GM23338 (cell line): ENCODE measurements at regions not wholly inside any gene's neighbourhood (a gene's known extent, or its start where the extent isn't known, plus 50 kb on each side); places are given as distances from the start of the nearest gene placed in this dataset.

ENCODE experiments used
- ATAC-seq: fragments of 200-7000 bp; cut with Tn5 transposase; 3 replicates; pipeline ENCODE4 v1.9.1; 2020
- DNase-seq: peaks from one replicate; pipeline ENCODE4 v3.0.0-alpha.2; 2015; ENCODE audit warnings: low spot score
- H2AFZ ChIP-seq: fragments of 200-600 bp; sonication (generic); 2 replicates; pipeline ENCODE4 v1.8.0; 2016; ENCODE audit warnings: antibody characterized with exemption, mild to moderate bottlenecking, moderate library complexity
- H3F3A ChIP-seq: fragments of 200-600 bp; sonication (generic); replicated peaks from 2 replicates; pipeline ENCODE4 v1.8.0; 2017; ENCODE audit warnings: antibody characterized with exemption, mixed run types, low read depth
- H3K27ac ChIP-seq: fragments of 200-600 bp; sonication (generic); 2 replicates; pipeline ENCODE4 v1.6.1; 2016; ENCODE audit warnings: low read depth
- H3K27me3 ChIP-seq: fragments of 200-600 bp; sonication (generic); 2 replicates; pipeline ENCODE4 v1.8.0; 2016; ENCODE audit warnings: mild to moderate bottlenecking, mixed run types, moderate library complexity; ENCODE audit not compliant: insufficient read depth
- H3K36me3 ChIP-seq: fragments of 200-600 bp; sonication (generic); 2 replicates; pipeline ENCODE4 v1.8.0; 2016; ENCODE audit warnings: mild to moderate bottlenecking; ENCODE audit not compliant: insufficient read depth
- H3K4me1 ChIP-seq: fragments of 200-600 bp; sonication (generic); 2 replicates; pipeline ENCODE4 v1.8.0; 2016; ENCODE audit warnings: mild to moderate bottlenecking, moderate library complexity; ENCODE audit not compliant: insufficient read depth
- H3K4me2 ChIP-seq: fragments of 200-600 bp; sonication (generic); 2 replicates; pipeline ENCODE4 v1.7.1; 2017; ENCODE audit warnings: mixed run types
- H3K4me3 ChIP-seq: fragments of 200-600 bp; sonication (generic); 2 replicates; pipeline ENCODE4 v1.6.1; 2016; ENCODE audit warnings: mixed run types
- H3K79me2 ChIP-seq: fragments of 200-600 bp; sonication (generic); replicated peaks from 2 replicates; pipeline ENCODE4 v1.8.0; 2017; ENCODE audit warnings: mild to moderate bottlenecking; ENCODE audit not compliant: insufficient read depth
- H3K9me2 ChIP-seq: fragments of 200-600 bp; sonication (generic); 2 replicates; pipeline ENCODE4 v1.8.0; 2017; ENCODE audit not compliant: insufficient read depth
- H4K20me1 ChIP-seq: fragments of 200-600 bp; sonication (generic); replicated peaks from 2 replicates; pipeline ENCODE4 v1.8.0; 2017; ENCODE audit warnings: mild to moderate bottlenecking; ENCODE audit not compliant: insufficient read depth
- H3K27ac Mint-ChIP-seq: 2 replicates; pipeline ENCODE4 v1.8.0; 2020; ENCODE audit warnings: inconsistent platforms, mild to moderate bottlenecking, moderate library complexity, mixed read lengths
- H3K27me3 Mint-ChIP-seq: 3 replicates; pipeline ENCODE4 v1.8.0; 2022; ENCODE audit warnings: low read depth, mild to moderate bottlenecking, moderate library complexity, mixed read lengths, inconsistent platforms; ENCODE audit not compliant: insufficient read depth, poor library complexity
- H3K36me3 Mint-ChIP-seq: 3 replicates; pipeline ENCODE4 v1.8.0; 2021; ENCODE audit warnings: low read depth, mild to moderate bottlenecking, inconsistent platforms, moderate library complexity, mixed read lengths
- H3K4me1 Mint-ChIP-seq: 3 replicates; pipeline ENCODE4 v1.8.0; 2020; ENCODE audit warnings: mild to moderate bottlenecking, inconsistent platforms, mixed read lengths
- H3K4me3 Mint-ChIP-seq: 3 replicates; pipeline ENCODE4 v1.8.0; 2021; ENCODE audit warnings: moderate library complexity, mild to moderate bottlenecking, inconsistent platforms, mixed read lengths
- H3K9me3 Mint-ChIP-seq: 3 replicates; pipeline ENCODE4 v1.8.0; 2020; ENCODE audit warnings: moderate library complexity, mild to moderate bottlenecking, inconsistent platforms, mixed read lengths
- CREB1 ChIP-seq: fragments of 250-450 bp; sonication (Bioruptor Pico); IDR thresholded peaks from 2 replicates; pipeline ENCODE4 v1.5.0; 2020; ENCODE audit warnings: low read depth, mild to moderate bottlenecking, moderate library complexity
- CTCF ChIP-seq, 2 experiments: fragments of 200-600 bp in 1 of 2; sonication (generic) in 1 of 2; conservative IDR thresholded peaks; 2 replicates each; pipeline versions ENCODE4 v1.5.1 to v1.6.1; 2016 to 2017; ENCODE audit warnings: antibody characterized with exemption in 2 of 2, low read depth in 2 of 2, mild to moderate bottlenecking in 2 of 2, moderate library complexity in 1 of 2
- ETS1 ChIP-seq: IDR thresholded peaks from 2 replicates; pipeline ENCODE4 v1.6.1; 2016; ENCODE audit warnings: antibody characterized with exemption
- EZH2 ChIP-seq: fragments of 200-600 bp; sonication (generic); IDR thresholded peaks from one replicate; pipeline ENCODE4 v1.8.0; 2017; ENCODE audit warnings: antibody characterized with exemption, mild to moderate bottlenecking, low read depth; ENCODE audit not compliant: unreplicated experiment
- EZH2phosphoT487 ChIP-seq: fragments of 200-600 bp; sonication (generic); IDR thresholded peaks from one replicate; pipeline ENCODE4 v1.8.1; 2018; ENCODE audit warnings: antibody characterized with exemption; ENCODE audit not compliant: unreplicated experiment
- JUNB ChIP-seq: IDR thresholded peaks from one replicate; pipeline ENCODE4 v1.6.1; 2016; ENCODE audit warnings: antibody characterized with exemption; ENCODE audit not compliant: unreplicated experiment
- NANOG ChIP-seq: IDR thresholded peaks from 2 replicates; pipeline ENCODE4 v1.6.1; 2016; ENCODE audit warnings: antibody characterized with exemption, borderline replicate concordance
- POLR2AphosphoS5 ChIP-seq: IDR thresholded peaks from 2 replicates; pipeline ENCODE4 v1.6.1; 2016; ENCODE audit warnings: antibody characterized with exemption, low read depth
- STAT1 ChIP-seq: IDR thresholded peaks from one replicate; pipeline ENCODE4 v1.6.1; 2016; ENCODE audit warnings: antibody characterized with exemption; ENCODE audit not compliant: unreplicated experiment
- ZNF114 ChIP-seq: fragments of 250-450 bp; sonication (Bioruptor Pico); IDR thresholded peaks from 2 replicates; pipeline ENCODE4 v1.5.0; 2020; ENCODE audit warnings: mild to moderate bottlenecking, moderate library complexity
- ZNF331 ChIP-seq: fragments of 250-450 bp; sonication (Bioruptor Pico); IDR thresholded peaks from 2 replicates; pipeline ENCODE4 v1.5.0; 2020; ENCODE audit warnings: low read depth, mild to moderate bottlenecking, moderate library complexity
- TF ChIP-seq, protein P1 (sequence below): fragments of 250-450 bp; sonication (Bioruptor Pico); IDR thresholded peaks from 2 replicates; pipeline ENCODE4 v1.5.0; 2020; ENCODE audit warnings: mild to moderate bottlenecking, moderate library complexity
- TF ChIP-seq, protein P2 (sequence below): IDR thresholded peaks from one replicate; pipeline ENCODE4 v1.6.1; 2018; ENCODE audit warnings: antibody characterized with exemption; ENCODE audit not compliant: unreplicated experiment

DNA sequence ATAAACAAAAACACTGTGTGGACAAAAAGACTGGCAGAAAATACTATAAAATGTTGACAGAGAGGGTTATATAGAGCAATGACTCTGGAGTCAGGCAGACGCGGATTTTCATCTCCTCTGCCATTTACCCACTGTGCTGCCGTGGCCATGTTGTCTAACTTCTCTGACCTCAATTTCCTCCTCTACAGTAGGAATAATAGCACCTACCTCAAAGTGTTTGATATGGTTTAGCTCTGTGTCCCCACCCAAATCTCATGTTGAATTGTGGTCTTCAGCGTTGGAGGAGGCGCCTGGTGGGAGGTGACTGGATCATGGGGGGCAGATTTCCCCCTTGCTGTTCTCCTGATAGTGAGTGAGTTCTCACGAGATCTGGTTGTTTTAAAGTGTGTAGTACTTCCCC lies 78.2 kb upstream of the CALN1 start:
- Mint-ChIP-seq H3K27me3 (no peaks in the 10 kb centered on the region), H3K4me1 (no peaks in the 10 kb centered on the region), H3K9me3 (no peaks in the 10 kb centered on the region; the same call in 2 of the 3 replicates), H3K36me3 (no peaks in the 10 kb centered on the region), H3K4me3 (no peak overlapping the region), H3K27ac (no peak overlapping the region)
- no peaks in the 10 kb centered on the region for H3K79me2 ChIP-seq
- no peaks in the 10 kb centered on the region for H3K4me1 ChIP-seq
- ATAC-seq (no peak), DNase-seq (no peak)
- no peaks in the 10 kb centered on the region for H3F3A ChIP-seq
- H3K9me2 ChIP-seq: no peaks in the 10 kb centered on the region
- H3K4me2 ChIP-seq: no peak overlapping the region
- no peak overlapping the region for H2AFZ ChIP-seq
- no peaks in the 10 kb centered on the region for H3K27me3 ChIP-seq
- TF ChIP-seq NANOG (no peak), POLR2AphosphoS5 (no peak), STAT1 (no peak), ZNF331 (CRISPR knock-in tag) (no peak), ETS1 (no peak), EZH2 (no peak), ZNF114 (CRISPR knock-in tag) (no peak), CREB1 (CRISPR knock-in tag) (no peak), CTCF (conservative IDR thresholded peaks at IDR 0.05; ENCODE audit: low read depth in 2 of 2) (no peak), JUNB (no peak), EZH2phosphoT487 (no peak)
- TF ChIP-seq, protein P1, sequence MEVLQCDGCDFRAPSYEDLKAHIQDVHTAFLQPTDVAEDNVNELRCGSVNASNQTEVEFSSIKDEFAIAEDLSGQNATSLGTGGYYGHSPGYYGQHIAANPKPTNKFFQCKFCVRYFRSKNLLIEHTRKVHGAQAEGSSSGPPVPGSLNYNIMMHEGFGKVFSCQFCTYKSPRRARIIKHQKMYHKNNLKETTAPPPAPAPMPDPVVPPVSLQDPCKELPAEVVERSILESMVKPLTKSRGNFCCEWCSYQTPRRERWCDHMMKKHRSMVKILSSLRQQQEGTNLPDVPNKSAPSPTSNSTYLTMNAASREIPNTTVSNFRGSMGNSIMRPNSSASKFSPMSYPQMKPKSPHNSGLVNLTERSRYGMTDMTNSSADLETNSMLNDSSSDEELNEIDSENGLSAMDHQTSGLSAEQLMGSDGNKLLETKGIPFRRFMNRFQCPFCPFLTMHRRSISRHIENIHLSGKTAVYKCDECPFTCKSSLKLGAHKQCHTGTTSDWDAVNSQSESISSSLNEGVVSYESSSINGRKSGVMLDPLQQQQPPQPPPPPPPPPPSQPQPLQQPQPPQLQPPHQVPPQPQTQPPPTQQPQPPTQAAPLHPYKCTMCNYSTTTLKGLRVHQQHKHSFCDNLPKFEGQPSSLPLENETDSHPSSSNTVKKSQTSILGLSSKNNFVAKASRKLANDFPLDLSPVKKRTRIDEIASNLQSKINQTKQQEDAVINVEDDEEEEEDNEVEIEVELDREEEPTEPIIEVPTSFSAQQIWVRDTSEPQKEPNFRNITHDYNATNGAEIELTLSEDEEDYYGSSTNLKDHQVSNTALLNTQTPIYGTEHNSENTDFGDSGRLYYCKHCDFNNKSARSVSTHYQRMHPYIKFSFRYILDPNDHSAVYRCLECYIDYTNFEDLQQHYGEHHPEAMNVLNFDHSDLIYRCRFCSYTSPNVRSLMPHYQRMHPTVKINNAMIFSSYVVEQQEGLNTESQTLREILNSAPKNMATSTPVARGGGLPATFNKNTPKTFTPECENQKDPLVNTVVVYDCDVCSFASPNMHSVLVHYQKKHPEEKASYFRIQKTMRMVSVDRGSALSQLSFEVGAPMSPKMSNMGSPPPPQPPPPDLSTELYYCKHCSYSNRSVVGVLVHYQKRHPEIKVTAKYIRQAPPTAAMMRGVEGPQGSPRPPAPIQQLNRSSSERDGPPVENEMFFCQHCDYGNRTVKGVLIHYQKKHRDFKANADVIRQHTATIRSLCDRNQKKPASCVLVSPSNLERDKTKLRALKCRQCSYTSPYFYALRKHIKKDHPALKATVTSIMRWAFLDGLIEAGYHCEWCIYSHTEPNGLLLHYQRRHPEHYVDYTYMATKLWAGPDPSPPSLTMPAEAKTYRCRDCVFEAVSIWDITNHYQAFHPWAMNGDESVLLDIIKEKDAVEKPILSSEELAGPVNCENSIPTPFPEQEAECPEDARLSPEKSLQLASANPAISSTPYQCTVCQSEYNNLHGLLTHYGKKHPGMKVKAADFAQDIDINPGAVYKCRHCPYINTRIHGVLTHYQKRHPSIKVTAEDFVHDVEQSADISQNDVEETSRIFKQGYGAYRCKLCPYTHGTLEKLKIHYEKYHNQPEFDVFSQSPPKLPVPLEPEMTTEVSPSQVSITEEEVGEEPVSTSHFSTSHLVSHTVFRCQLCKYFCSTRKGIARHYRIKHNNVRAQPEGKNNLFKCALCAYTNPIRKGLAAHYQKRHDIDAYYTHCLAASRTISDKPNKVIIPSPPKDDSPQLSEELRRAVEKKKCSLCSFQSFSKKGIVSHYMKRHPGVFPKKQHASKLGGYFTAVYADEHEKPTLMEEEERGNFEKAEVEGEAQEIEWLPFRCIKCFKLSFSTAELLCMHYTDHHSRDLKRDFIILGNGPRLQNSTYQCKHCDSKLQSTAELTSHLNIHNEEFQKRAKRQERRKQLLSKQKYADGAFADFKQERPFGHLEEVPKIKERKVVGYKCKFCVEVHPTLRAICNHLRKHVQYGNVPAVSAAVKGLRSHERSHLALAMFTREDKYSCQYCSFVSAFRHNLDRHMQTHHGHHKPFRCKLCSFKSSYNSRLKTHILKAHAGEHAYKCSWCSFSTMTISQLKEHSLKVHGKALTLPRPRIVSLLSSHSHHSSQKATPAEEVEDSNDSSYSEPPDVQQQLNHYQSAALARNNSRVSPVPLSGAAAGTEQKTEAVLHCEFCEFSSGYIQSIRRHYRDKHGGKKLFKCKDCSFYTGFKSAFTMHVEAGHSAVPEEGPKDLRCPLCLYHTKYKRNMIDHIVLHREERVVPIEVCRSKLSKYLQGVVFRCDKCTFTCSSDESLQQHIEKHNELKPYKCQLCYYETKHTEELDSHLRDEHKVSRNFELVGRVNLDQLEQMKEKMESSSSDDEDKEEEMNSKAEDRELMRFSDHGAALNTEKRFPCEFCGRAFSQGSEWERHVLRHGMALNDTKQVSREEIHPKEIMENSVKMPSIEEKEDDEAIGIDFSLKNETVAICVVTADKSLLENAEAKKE (CRISPR knock-in tag): no peak
- TF ChIP-seq, protein P2, sequence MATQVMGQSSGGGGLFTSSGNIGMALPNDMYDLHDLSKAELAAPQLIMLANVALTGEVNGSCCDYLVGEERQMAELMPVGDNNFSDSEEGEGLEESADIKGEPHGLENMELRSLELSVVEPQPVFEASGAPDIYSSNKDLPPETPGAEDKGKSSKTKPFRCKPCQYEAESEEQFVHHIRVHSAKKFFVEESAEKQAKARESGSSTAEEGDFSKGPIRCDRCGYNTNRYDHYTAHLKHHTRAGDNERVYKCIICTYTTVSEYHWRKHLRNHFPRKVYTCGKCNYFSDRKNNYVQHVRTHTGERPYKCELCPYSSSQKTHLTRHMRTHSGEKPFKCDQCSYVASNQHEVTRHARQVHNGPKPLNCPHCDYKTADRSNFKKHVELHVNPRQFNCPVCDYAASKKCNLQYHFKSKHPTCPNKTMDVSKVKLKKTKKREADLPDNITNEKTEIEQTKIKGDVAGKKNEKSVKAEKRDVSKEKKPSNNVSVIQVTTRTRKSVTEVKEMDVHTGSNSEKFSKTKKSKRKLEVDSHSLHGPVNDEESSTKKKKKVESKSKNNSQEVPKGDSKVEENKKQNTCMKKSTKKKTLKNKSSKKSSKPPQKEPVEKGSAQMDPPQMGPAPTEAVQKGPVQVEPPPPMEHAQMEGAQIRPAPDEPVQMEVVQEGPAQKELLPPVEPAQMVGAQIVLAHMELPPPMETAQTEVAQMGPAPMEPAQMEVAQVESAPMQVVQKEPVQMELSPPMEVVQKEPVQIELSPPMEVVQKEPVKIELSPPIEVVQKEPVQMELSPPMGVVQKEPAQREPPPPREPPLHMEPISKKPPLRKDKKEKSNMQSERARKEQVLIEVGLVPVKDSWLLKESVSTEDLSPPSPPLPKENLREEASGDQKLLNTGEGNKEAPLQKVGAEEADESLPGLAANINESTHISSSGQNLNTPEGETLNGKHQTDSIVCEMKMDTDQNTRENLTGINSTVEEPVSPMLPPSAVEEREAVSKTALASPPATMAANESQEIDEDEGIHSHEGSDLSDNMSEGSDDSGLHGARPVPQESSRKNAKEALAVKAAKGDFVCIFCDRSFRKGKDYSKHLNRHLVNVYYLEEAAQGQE: no peak
- no peaks in the 10 kb centered on the region for H4K20me1 ChIP-seq
- no peak overlapping the region for H3K27ac ChIP-seq
- no peak overlapping the region for H3K4me3 ChIP-seq
- H3K36me3 ChIP-seq: no peaks in the 10 kb centered on the region
